ENCODE measurements at regions not wholly inside any gene's neighbourhood (a gene's known extent, or its start where the extent isn't known, plus 50 kb on each side); places are given as distances from the start of the nearest gene placed in this dataset.

DNA sequence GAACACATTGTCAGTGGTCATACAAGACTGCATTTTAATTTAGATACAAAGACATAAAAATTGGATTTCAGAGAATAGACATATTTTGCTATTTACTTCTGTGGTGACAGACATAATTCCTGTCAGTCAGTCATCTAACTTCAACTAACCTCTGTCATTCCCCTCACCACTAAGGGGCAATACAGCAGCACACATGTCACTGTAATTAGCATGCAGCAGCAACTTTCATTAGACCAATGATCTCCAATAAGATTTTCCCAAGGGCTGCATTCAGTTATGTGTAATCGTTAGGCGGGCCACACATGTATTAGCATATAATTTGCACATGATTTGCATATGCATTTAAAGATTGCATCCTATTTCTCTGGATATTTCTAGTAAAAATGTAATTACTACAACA, 624.5 kb downstream of the NR4A2 start:
- no TSS peak for BruUV-seq (replicated peaks)
- ATAC-seq: no peak

DNA sequence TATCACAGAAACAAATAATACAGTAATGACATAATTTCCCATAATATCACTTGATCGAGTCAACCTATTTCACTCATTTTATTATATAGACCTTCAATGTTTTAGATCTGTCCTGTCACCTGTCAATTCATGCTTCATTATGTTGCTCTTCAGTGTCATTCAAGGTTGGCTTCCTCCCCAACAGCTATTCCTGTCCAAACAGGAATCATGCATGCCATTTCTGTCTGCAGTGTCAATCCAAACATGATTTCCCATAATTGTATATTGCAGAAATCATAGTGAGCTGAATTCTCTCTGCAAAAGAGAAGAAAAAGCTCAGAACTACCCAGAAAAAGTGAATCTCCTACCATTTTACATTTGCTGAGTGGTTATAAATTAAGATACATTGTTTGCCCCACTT, 628.6 kb downstream of the NR4A2 start:
- no peaks in the 10 kb centered on the region for H3K9me3 ChIP-seq (replicated peaks; ENCODE audit: control insufficient read depth, insufficient read depth, low read depth, low read length)
- POLR2A ChIA-PET: no interaction called here

More for the DNA sequence above, 624.5 kb downstream of the NR4A2 start:
- intact Hi-C loops (cut with micrococcal nuclease) (no loop called here), in situ Hi-C loops (cut with MboI) (no loop called here)
- Histone ChIP-seq H3K4me2 (ENCODE audit: insufficient read depth, low read length) (no peak overlapping the region), H3K4me1 (replicated peaks in 1 of 2; ENCODE audit: control insufficient read depth in 2 of 2, insufficient read depth in 2 of 2, low read length in 2 of 2) (no peaks in the 10 kb centered on the region), H3K9me1 (ENCODE audit: control insufficient read depth, insufficient read depth, low read length) (no peaks in the 10 kb centered on the region), H3K9me3 (replicated peaks; ENCODE audit: control insufficient read depth, insufficient read depth, low read depth, low read length) (no peaks in the 10 kb centered on the region), H3K36me3 (ENCODE audit: control insufficient read depth, insufficient read depth, low read length) (no peaks in the 10 kb centered on the region), H3K27me3 (ENCODE audit: control insufficient read depth in 2 of 2, insufficient read depth in 2 of 2, low read length in 2 of 2) (no peaks in the 10 kb centered on the region), H4K20me1 (replicated peaks; ENCODE audit: control insufficient read depth, insufficient read depth, low read length) (no peaks in the 10 kb centered on the region), H3K4me3 (no peak overlapping the region), H3K79me2 (ENCODE audit: control insufficient read depth, insufficient read depth, low read length) (no peaks in the 10 kb centered on the region), H3K27ac (ENCODE audit: extremely low read depth, low read depth, low read length) (no peak overlapping the region), H2AFZ (ENCODE audit: low read depth, low read length) (no peak overlapping the region), H3K9ac (ENCODE audit: insufficient read depth in 1 of 2, low read depth in 2 of 2, low read length in 2 of 2) (no peak overlapping the region)
- POLR2A ChIA-PET: no interaction called here
- FAIRE-seq: no peak
- WGBS (ENCODE audit: insufficient coverage, low coverage, missing lambda C conversion rate): 0% methylated on average over 2 of the region's 2 CpGs
- DNase-seq (ENCODE audit: extremely low read depth in 1 of 4, low spot score in 3 of 4): no peak
- CTCF ChIA-PET (ENCODE audit: low intra/inter-chr PET ratio): no interaction called here
- TF ChIP-seq, protein P1, sequence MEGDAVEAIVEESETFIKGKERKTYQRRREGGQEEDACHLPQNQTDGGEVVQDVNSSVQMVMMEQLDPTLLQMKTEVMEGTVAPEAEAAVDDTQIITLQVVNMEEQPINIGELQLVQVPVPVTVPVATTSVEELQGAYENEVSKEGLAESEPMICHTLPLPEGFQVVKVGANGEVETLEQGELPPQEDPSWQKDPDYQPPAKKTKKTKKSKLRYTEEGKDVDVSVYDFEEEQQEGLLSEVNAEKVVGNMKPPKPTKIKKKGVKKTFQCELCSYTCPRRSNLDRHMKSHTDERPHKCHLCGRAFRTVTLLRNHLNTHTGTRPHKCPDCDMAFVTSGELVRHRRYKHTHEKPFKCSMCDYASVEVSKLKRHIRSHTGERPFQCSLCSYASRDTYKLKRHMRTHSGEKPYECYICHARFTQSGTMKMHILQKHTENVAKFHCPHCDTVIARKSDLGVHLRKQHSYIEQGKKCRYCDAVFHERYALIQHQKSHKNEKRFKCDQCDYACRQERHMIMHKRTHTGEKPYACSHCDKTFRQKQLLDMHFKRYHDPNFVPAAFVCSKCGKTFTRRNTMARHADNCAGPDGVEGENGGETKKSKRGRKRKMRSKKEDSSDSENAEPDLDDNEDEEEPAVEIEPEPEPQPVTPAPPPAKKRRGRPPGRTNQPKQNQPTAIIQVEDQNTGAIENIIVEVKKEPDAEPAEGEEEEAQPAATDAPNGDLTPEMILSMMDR (IDR thresholded peaks at IDR 0.05 in 2 of 3, conservative IDR thresholded peaks at IDR 0.05 in 1 of 3; ENCODE audit: insufficient read depth in 2 of 3, low read depth in 1 of 3, low read length in 3 of 3): 0 out of 6 replicates have a peak, but pooled peaks of 1 of the 3 experiments have one; percentile 13
- no peak for TF ChIP-seq ESRRB (CRISPR knock-in tag; IDR thresholded peaks at IDR 0.05; ENCODE audit: borderline replicate concordance)
- TF ChIP-seq NFE2L1 (tag; IDR thresholded peaks at IDR 0.05; ENCODE audit: borderline replicate concordance, low read depth): no peak
- TF ChIP-seq RAD21 (CRISPR knock-in tag; conservative IDR thresholded peaks at IDR 0.05 in 1 of 2, IDR thresholded peaks at IDR 0.05 in 1 of 2): peak; percentile 12 to 45; a peak in 2 of 4 replicates

More for the DNA sequence above, 628.6 kb downstream of the NR4A2 start:
- H4K20me1 ChIP-seq (replicated peaks; ENCODE audit: control insufficient read depth, insufficient read depth, low read length): no peaks in the 10 kb centered on the region
- FAIRE-seq (no peak), ATAC-seq (no peak), DNase-seq (ENCODE audit: extremely low read depth in 1 of 4, low spot score in 3 of 4) (no peak)
- no peak overlapping the region for H3K4me2 ChIP-seq (ENCODE audit: insufficient read depth, low read length)
- TF ChIP-seq, protein P2, sequence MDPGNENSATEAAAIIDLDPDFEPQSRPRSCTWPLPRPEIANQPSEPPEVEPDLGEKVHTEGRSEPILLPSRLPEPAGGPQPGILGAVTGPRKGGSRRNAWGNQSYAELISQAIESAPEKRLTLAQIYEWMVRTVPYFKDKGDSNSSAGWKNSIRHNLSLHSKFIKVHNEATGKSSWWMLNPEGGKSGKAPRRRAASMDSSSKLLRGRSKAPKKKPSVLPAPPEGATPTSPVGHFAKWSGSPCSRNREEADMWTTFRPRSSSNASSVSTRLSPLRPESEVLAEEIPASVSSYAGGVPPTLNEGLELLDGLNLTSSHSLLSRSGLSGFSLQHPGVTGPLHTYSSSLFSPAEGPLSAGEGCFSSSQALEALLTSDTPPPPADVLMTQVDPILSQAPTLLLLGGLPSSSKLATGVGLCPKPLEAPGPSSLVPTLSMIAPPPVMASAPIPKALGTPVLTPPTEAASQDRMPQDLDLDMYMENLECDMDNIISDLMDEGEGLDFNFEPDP (CRISPR knock-in tag; IDR thresholded peaks at IDR 0.05): no peak
- no peak for TF ChIP-seq ZNF589 (CRISPR knock-in tag; IDR thresholded peaks at IDR 0.05; ENCODE audit: low read depth)
- TF ChIP-seq TBL1XR1 (IDR thresholded peaks at IDR 0.05; ENCODE audit: low read length in 2 of 2): no peak
- no peak for TF ChIP-seq HMGN3 (IDR thresholded peaks at IDR 0.05; ENCODE audit: borderline replicate concordance, extremely low read depth, insufficient read length, low read depth, low read length)
- no peak for TF ChIP-seq FOSL1 (tag; conservative IDR thresholded peaks at IDR 0.05)
- H3K4me1 ChIP-seq (replicated peaks in 1 of 2; ENCODE audit: control insufficient read depth in 2 of 2, insufficient read depth in 2 of 2, low read length in 2 of 2): no peaks in the 10 kb centered on the region
- no peak overlapping the region for H3K9ac ChIP-seq (ENCODE audit: insufficient read depth in 1 of 2, low read depth in 2 of 2, low read length in 2 of 2)
- WGBS (ENCODE audit: insufficient coverage, low coverage, missing lambda C conversion rate): 0% methylated on average over 1 of the region's 1 CpG
- no peak overlapping the region for H3K4me3 ChIP-seq
- BruUV-seq (replicated peaks): no TSS peak
- H3K27ac ChIP-seq (ENCODE audit: extremely low read depth, low read depth, low read length): no peak overlapping the region
- in situ Hi-C loops (cut with MboI): no loop called here
- no peaks in the 10 kb centered on the region for H3K79me2 ChIP-seq (ENCODE audit: control insufficient read depth, insufficient read depth, low read length)
- CTCF ChIA-PET (ENCODE audit: low intra/inter-chr PET ratio): no interaction called here
- H2AFZ ChIP-seq (ENCODE audit: low read depth, low read length): no peak overlapping the region
- H3K27me3 ChIP-seq (ENCODE audit: control insufficient read depth in 2 of 2, insufficient read depth in 2 of 2, low read length in 2 of 2): no peaks in the 10 kb centered on the region
- H3K36me3 ChIP-seq (ENCODE audit: control insufficient read depth, insufficient read depth, low read length): no peaks in the 10 kb centered on the region
- intact Hi-C loops (cut with micrococcal nuclease): no loop called here
- no peaks in the 10 kb centered on the region for H3K9me1 ChIP-seq (ENCODE audit: control insufficient read depth, insufficient read depth, low read length)

Measured in K562 (cell line).